ENCODE measurements at regions not wholly inside any gene's neighbourhood (a gene's known extent, or its start where the extent isn't known, plus 50 kb on each side); places are given as distances from the start of the nearest gene placed in this dataset.
"Not testable (repeated sequence)": the region's sequence is repeated elsewhere in the genome, so short reads cannot be mapped to it uniquely, and the experiment has no call there.

DNA sequence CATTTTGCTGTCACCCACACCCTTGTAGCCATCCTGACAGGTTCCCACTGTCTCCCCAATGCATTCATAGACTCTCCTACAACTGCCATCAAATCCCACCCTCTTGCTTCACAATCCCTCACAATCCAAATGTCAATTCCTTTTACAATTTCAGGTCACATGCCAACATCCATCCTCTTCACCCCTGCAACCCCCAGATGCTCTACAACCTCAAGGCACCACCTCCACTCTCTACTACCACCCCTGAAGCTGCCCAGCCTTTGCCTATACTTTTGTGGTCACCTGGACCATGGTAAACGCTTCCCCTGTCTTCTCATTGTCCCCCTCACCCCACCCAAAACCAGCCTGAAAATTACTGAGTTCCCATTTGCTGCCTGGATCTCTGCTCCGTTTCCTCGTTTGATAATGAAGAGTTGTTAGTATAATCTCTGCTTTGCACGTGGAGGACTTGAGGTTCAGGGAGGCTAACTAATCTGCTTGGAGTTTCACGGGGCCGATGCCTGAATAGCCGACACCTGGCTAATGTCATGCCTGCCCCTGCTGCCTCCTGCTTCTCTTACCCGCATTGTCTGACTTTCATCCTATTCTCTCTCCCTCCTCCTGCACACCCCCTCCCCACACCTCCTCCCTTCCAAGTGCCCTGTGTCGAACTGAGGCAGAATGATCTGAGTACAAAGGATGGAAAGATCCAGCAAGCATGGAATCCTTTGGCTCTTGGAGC, 82.4 kb upstream of the TOX2 start:
- no peaks in the 10 kb centered on the region for H3K4me1 Mint-ChIP-seq
- no peaks in the 10 kb centered on the region for H3K36me3 Mint-ChIP-seq
- ATAC-seq (no peak), DNase-seq (no peak)
- no peak overlapping the region for H3K4me3 Mint-ChIP-seq
- no peaks in the 10 kb centered on the region for H3K9me3 Mint-ChIP-seq (ENCODE audit: low read depth)
- no peak overlapping the region for H3K27ac Mint-ChIP-seq
- peaks cover 41% of the 10 kb centered on the region for H3K27me3 Mint-ChIP-seq
- CTCF ChIA-PET = no interaction called here

DNA sequence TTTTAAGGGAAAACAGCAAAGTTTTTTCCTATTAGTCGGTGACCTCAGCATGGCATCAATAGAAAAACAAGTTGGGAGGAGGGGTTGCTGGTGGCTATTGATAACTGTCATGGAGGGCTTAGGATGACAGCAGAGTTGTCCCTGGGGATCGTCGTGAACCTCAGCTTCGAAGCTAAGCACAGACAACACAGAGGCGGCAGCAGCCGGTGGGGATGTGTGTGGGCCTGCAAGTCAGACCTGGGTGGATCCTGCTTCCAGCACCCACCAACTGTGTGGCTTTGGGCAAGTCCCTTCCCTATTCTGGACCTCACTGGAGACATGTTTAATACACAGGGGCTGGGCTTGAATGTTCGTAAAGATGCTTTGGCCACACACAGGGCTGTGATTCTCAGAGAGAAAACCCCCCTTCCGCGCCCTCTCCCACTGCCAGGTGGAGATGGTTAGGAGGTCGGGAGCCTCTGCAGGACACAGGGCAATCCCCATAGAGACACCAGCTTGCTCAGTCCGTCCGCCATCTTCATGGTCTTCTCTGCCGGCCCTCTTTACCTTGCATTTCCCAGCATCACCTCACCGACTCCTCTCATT, 83.1 kb upstream of the TOX2 start:
- CTCF ChIA-PET = no interaction called here
- ATAC-seq (no peak), DNase-seq (no peak)
- Mint-ChIP-seq H3K27ac (no peak overlapping the region), H3K4me1 (no peaks in the 10 kb centered on the region), H3K9me3 (ENCODE audit: low read depth) (no peaks in the 10 kb centered on the region), H3K27me3 (peaks cover 39% of the 10 kb centered on the region), H3K36me3 (no peaks in the 10 kb centered on the region), H3K4me3 (no peak overlapping the region)

DNA sequence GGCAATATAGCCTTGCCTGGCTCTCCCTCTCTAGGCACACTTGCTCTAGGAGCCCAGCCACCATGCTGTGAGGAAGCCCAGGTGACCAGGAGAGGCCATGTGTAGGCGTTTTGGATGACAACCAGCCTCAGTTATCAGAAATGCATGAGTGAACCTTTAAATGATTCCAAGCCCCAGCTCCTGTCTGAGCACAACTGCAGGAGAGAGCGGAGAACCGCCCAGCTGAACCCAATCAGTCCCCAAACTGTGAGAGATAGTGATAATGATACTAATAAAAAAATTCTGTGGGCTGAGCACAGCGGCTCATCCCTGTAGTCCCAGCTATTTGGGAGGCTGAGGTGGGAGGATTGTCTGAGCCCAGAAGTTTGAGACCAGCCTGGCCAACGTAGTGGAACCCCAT, 83.8 kb upstream of the TOX2 start:
- CTCF ChIA-PET = interaction anchor here (0.8 kb wide), 1 partner anchor 10 kb away, joined by 3 read pairs; no protein-coding TSS in a partner anchor
- no peaks in the 10 kb centered on the region for H3K9me3 Mint-ChIP-seq (ENCODE audit: low read depth)
- no peaks in the 10 kb centered on the region for H3K4me1 Mint-ChIP-seq
- H3K27ac Mint-ChIP-seq = no peak overlapping the region
- ATAC-seq = no peak
- peaks cover 40% of the 10 kb centered on the region for H3K27me3 Mint-ChIP-seq
- no peak for DNase-seq
- no peaks in the 10 kb centered on the region for H3K36me3 Mint-ChIP-seq
- H3K4me3 Mint-ChIP-seq = no peak overlapping the region

DNA sequence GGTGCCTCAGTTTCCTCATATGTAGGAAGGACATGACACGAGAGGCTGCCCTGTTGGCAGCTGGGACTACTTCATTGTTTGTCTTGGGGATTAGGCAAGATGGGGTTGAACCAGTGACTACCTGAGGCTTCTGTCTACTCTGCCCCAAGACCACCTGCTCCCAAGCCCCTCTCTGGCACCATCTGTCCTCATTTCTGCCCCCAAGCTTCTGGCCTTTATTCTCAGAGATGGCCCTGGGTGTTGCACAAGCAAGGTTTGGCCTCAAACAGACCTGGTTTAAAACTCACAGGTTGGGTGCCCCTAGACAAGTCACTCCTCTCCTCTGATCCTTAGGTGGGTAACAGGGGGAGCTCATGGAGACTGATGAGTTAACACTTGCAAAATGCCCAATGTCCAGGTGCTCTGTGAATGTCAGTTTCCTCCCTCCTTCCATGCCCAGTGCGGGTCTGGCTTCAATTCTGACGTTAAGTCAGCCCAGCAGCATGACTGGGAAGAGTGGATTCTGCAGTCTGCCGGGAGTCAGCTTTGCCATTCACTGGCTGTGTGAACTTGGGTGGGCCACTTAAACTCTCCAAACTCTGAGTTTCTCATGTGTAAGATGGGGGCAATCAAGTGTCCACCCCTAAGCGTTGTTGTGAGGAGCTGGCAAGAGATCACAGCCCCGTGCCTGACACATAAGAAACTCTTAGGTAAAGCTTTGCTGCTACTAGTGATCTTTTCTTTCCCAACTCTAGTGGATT, 84.5 kb upstream of the TOX2 start:
- Mint-ChIP-seq H3K4me1 (peaks cover under 1% of the 10 kb centered on the region), H3K4me3 (no peak overlapping the region), H3K27me3 (peaks cover 42% of the 10 kb centered on the region), H3K27ac (no peak overlapping the region), H3K9me3 (ENCODE audit: low read depth) (no peaks in the 10 kb centered on the region), H3K36me3 (no peaks in the 10 kb centered on the region)
- CTCF ChIA-PET = interaction anchor here (0.8 kb wide), 1 partner anchor 11 kb away, joined by 3 read pairs; no protein-coding TSS in a partner anchor
- ATAC-seq (no peak), DNase-seq (no peak)

DNA sequence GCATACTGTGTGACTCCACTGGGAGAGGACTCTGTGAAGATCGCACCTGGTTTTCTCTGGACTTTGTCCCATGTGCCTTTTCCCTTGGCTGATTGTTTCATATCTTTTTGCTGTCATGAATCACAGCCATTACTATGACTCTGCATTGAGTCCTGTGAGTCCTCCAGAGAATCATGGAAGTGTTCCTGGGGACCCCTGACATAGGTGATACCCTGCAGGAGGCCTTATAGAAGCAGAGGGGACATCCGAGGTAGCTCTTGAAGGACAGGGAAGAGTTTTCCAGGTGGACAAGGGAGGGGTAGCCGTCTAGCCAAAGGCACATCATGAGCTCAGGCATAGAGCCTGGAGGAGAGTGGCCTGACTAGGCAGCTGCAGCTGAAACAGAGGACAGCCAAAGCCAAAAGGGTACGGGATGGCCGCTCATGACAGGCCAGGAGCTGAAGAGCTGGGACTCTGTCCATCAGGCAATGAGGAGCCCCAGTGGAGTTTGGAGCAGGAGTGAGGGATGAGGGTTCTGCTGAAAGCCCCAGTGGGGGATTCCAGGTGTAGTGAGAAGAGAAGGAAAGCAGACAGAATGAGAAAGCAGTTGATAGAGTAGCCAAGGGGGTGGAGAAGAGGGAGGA, 86.6 kb upstream of the TOX2 start:
- ATAC-seq (no peak), DNase-seq (no peak)
- no peak overlapping the region for H3K27ac Mint-ChIP-seq
- peaks cover 8% of the 10 kb centered on the region for H3K4me1 Mint-ChIP-seq
- CTCF ChIA-PET = interaction anchor here (1.6 kb wide), 1 partner anchor 12 kb away, joined by 5 read pairs; no protein-coding TSS in a partner anchor
- H3K9me3 Mint-ChIP-seq (ENCODE audit: low read depth) = no peaks in the 10 kb centered on the region
- no peaks in the 10 kb centered on the region for H3K36me3 Mint-ChIP-seq
- no peak overlapping the region for H3K4me3 Mint-ChIP-seq
- H3K27me3 Mint-ChIP-seq = peaks cover 43% of the 10 kb centered on the region

DNA sequence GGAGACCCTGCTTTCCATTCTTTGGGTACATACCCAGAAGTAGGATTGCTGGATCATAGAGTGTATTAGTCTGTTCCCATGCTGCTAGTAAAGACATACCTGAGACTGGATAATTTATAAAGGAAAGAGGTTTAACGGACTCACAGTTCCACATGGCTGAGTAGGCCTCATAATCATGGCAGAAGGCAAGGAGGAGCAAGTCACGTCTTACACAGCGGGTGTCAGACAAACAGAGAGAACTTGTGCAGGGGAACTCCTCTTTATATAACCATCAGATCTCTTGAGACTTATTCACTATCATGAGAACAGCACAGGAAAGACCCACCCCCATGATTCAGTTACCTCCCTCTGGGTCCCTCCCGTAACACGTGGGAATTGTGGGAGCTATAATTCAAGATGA, 87.7 kb upstream of the TOX2 start:
- H3K27ac Mint-ChIP-seq; H3K9me3 Mint-ChIP-seq (ENCODE audit: low read depth); ATAC-seq; H3K4me3 Mint-ChIP-seq; DNase-seq; H3K36me3 Mint-ChIP-seq: not testable (repeated sequence)
- H3K27me3 Mint-ChIP-seq = peaks cover 41% of the 10 kb centered on the region
- H3K4me1 Mint-ChIP-seq = peaks cover 13% of the 10 kb centered on the region
- CTCF ChIA-PET = interaction anchor here (1.6 kb wide), 1 partner anchor 13 kb away, joined by 5 read pairs; no protein-coding TSS in a partner anchor

DNA sequence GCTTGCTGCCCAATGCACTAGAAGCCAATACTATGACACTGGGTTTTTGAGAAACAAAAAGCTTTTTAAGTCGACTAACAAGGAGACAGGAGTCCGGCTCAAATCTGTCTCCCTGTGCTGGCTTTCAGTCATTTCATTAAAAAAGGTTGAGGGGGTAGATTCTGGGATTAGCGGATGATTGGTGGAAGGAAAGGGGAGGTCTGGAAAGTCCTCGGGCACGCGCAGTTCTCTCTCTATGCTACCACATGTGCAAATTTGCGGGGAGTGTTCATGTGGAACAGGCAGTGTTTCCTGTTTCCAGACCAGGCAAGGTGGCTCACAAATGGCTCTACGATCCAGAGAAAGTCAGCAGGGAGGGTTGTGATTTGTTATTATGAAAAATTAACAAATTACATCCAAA, 89.1 kb upstream of the TOX2 start:
- Mint-ChIP-seq H3K9me3 (ENCODE audit: low read depth) (no peaks in the 10 kb centered on the region), H3K4me3 (no peak overlapping the region), H3K36me3 (no peaks in the 10 kb centered on the region), H3K27me3 (peaks cover 42% of the 10 kb centered on the region), H3K4me1 (peaks cover 17% of the 10 kb centered on the region), H3K27ac (no peak overlapping the region)
- CTCF ChIA-PET = interaction anchor here (2.0 kb wide), 1 partner anchor 15 kb away, joined by 4 read pairs; no protein-coding TSS in a partner anchor
- ATAC-seq (no peak), DNase-seq (no peak)

DNA sequence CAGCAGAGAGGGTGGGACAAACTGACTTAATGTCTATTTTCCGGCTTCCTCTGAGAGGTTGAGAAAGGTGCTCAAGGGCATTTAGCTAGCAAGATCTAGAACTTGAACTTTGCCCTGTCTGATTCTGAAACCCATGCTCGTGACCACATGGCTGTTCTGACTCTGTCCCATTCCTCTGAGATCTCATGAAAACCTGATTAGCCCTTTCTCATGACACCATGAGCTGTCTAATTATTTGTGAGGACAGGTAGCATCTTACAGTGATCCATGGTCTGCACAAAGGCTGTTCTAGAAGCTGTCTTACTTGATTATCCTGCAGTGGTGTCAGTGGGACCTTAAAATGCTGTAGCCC, 89.6 kb upstream of the TOX2 start:
- Mint-ChIP-seq H3K4me3 (no peak overlapping the region), H3K27ac (no peak overlapping the region), H3K36me3 (no peaks in the 10 kb centered on the region), H3K27me3 (peaks cover 42% of the 10 kb centered on the region), H3K4me1 (peaks cover 17% of the 10 kb centered on the region), H3K9me3 (ENCODE audit: low read depth) (no peaks in the 10 kb centered on the region)
- ATAC-seq (no peak), DNase-seq (no peak)
- CTCF ChIA-PET = interaction anchor here (2.0 kb wide), 1 partner anchor 15 kb away, joined by 4 read pairs; no protein-coding TSS in a partner anchor

DNA sequence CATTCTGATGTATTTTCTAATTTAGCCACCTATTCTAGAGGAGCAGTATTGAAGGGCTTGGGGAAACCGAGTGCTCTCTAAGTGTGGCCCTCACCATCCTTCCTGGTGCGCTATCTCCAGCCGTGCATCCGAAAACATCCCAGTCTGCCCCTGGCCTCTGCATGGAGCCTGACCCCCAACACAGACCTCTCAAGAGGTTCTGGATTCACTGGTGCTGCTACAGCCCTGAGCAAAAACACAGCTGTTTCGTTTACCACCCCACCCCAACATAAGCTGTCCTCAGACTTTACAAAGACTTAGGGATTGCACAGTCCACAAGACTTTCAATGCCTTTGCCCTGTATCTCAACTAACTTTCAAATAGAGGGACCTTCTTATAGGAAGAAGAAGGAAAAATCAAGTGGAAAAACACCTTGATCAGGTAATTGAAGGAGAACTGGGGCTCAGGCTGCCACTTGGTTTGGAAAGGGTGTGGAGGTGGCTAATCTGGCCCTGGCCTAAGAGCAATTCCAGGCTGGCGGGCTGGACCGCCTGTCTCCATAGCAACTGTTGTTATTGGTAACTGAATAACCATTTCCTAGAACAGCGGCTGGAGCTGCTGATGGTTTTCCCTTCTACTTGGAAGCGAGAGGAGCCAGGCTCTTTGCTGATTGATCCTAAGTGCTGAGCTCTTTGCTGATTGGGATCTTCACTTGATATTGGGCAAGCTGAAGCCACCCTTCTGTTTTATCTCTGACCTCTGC, 90.2 kb upstream of the TOX2 start:
- H3K27me3 Mint-ChIP-seq = peaks cover 39% of the 10 kb centered on the region
- ATAC-seq = no peak

DNA sequence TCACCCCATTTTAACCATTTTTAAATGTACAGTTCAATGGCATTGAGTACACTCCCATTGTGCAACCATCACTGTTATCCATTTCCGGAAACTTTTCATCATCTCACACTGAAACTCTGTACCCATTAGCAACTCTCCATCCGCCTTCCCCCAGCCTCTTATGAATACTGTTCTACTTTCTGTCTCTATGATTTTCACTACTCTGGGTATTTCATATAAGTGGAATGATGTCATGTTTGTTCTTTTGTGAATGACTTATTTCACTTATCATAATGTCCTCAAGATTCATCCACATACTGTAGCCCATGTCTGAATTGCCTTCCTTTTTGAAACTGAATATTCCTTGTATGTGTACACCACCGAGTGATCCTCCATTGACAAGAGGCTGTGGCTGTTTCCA, 92.9 kb upstream of the TOX2 start:
- CTCF ChIA-PET = interaction anchor here (1.6 kb wide), 1 partner anchor 53 kb away, joined by 3 read pairs; no protein-coding TSS in a partner anchor
- H3K9me3 Mint-ChIP-seq (ENCODE audit: low read depth) = no peaks in the 10 kb centered on the region
- peaks cover 17% of the 10 kb centered on the region for H3K4me1 Mint-ChIP-seq
- ATAC-seq (peak; percentile 64), DNase-seq (peak; percentile 40)
- H3K4me3 Mint-ChIP-seq = no peak overlapping the region
- peaks cover 32% of the 10 kb centered on the region for H3K27me3 Mint-ChIP-seq
- no peak overlapping the region for H3K27ac Mint-ChIP-seq
- H3K36me3 Mint-ChIP-seq = no peaks in the 10 kb centered on the region

More for the DNA sequence above, 90.2 kb upstream of the TOX2 start:
- H3K9me3 Mint-ChIP-seq (ENCODE audit: low read depth) = no peaks in the 10 kb centered on the region
- H3K4me3 Mint-ChIP-seq = no peak overlapping the region
- CTCF ChIA-PET = interaction anchor here (2.0 kb wide), 1 partner anchor 16 kb away, joined by 4 read pairs; no protein-coding TSS in a partner anchor
- peaks cover 17% of the 10 kb centered on the region for H3K4me1 Mint-ChIP-seq
- DNase-seq = no peak
- H3K36me3 Mint-ChIP-seq = no peaks in the 10 kb centered on the region
- no peak overlapping the region for H3K27ac Mint-ChIP-seq

DNA sequence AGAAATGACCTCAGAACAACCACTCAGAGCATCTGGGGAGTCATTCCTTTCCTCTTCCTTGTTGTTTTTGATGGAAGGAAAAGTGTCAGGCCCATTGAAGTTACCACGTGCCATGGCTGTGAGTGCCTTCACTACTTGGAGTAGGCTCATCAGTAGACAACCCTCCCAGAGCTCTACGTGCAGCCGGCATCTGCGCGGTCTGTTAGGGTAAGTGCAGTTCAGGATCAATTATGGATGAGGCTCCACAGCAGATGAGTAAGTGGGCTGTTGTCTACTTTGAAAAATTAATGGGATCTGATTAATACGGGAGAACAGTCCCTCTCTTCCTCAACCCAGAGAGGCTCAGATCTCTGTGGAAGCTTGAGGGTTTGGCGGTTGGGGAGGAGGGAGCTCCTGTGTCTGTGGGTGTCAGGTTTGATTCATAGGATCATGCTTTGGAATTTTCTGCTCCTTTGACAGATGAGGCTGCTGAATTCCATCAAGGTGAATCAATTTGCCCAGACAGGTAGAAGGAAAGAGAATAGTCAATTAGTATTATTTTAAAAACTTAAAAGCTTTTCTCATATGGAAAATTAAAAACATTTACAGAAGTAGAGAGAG, 93.8 kb upstream of the TOX2 start:
- Mint-ChIP-seq H3K9me3 (ENCODE audit: low read depth) (no peaks in the 10 kb centered on the region), H3K36me3 (no peaks in the 10 kb centered on the region), H3K4me1 (peaks cover 17% of the 10 kb centered on the region), H3K27ac (no peak overlapping the region), H3K27me3 (peaks cover 27% of the 10 kb centered on the region), H3K4me3 (no peak overlapping the region)
- DNase-seq (peak; percentile 38), ATAC-seq (no peak)
- CTCF ChIA-PET = no interaction called here

DNA sequence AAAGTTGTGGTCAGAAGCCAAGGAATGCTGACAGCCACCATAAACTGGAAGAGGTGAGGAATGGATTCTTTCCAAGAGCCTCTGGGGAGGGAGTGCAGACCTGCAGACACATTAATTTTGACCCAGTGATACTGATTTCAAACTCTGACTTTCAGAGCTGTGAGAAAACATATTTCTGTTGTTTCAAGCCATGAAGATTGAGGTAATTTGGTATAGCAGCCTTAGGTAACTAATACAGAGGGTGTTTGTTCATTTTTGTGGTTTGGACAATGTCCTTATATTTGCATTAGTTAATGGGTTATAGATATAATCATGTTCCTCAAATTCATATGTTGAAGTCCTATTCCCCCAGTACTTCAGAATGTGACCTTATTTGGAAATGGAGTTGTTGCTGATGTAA, 85.4 kb upstream of the GTSF1L start:
- DNase-seq (no peak), ATAC-seq (no peak)
- no peaks in the 10 kb centered on the region for H3K4me1 Mint-ChIP-seq
- CTCF ChIA-PET = no interaction called here
- peaks cover 20% of the 10 kb centered on the region for H3K27me3 Mint-ChIP-seq
- peaks cover 22% of the 10 kb centered on the region for H3K9me3 Mint-ChIP-seq (ENCODE audit: low read depth)
- no peak overlapping the region for H3K27ac Mint-ChIP-seq
- H3K36me3 Mint-ChIP-seq = peaks cover 15% of the 10 kb centered on the region
- H3K4me3 Mint-ChIP-seq = no peak overlapping the region
